ENCODE measurements at regions not wholly inside any gene's neighbourhood (a gene's known extent, or its start where the extent isn't known, plus 50 kb on each side); places are given as distances from the start of the nearest gene placed in this dataset.

DNA sequence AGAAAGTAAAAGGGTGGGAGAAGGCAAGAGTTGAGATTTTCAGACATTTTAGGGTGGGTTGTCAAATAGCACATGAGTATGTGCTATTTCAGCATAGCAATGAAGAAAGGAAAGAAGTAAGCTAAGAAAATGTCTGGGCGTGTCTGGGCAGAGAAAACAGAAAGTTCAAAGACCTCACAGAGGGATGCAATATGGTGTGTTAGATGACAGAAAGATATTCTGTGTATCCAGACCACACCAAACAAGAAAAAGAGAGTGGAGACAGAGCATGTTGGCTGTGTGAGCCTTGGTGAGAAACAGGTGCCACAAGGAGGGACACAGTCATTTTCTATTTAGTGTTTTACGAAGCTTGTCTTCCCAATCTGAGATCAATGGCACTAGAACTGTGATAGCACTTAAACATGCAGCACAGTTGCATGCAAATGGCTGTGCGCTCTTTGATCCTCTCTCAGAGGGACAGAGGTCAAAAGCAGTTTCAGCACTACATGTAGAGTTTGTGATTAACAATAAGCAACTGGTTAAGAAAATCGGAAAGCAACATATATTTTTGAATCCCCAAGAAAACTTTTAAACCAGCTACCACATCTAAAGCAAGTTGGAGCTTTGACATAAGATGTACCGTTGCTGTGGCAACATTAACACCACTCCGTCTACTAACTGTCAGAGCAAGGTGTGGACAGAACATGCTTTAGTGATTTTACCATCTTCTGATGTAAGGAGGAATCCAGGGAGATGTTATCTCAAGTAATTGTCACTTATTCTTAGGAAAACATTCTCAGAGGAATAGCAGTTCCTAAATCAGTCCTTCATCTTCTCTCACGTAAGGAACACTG is 515.5 kb upstream of the NOX3 start:
- DNase-seq (ENCODE audit: low read depth) = no peak
- H3K4me3 ChIP-seq (ENCODE audit: low read depth, low read length) = no peak overlapping the region
- TF ChIP-seq CTCF (IDR thresholded peaks at IDR 0.05; ENCODE audit: insufficient read depth, low read depth, low read length, missing control alignments) = no peak

DNA sequence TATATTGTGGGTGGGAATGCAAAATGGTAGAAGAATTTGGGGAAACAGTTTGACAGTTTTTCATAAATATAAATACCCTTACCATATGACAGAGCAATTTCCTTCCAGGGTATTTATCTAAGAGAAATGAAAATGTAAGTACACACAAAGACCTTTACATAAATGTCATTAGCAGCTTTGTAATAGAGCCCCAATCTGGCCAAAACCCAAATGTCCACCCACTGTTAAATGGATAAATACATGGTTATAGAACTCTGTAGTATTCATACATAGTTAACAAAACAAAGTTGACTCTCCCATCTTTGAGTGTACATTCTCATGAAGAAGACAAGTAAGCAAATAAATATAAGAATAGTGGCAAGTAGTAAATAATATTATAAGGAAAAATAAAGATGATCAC is 514.8 kb upstream of the NOX3 start:
- no peak for DNase-seq (ENCODE audit: low read depth)
- no peak overlapping the region for H3K4me3 ChIP-seq (ENCODE audit: low read depth, low read length)
- no peak for TF ChIP-seq CTCF (IDR thresholded peaks at IDR 0.05; ENCODE audit: insufficient read depth, low read depth, low read length, missing control alignments)

- DNase-seq (ENCODE audit: low read depth) = no peak
- no peak overlapping the region for H3K4me3 ChIP-seq (ENCODE audit: low read depth, low read length)
- no peak for TF ChIP-seq CTCF (IDR thresholded peaks at IDR 0.05; ENCODE audit: insufficient read depth, low read depth, low read length, missing control alignments)
These were observed 513.3 kb upstream of the NOX3 start for GRCh38 chr6:155968921-155969320.

- no peak for DNase-seq (ENCODE audit: low read depth)
- TF ChIP-seq CTCF (IDR thresholded peaks at IDR 0.05; ENCODE audit: insufficient read depth, low read depth, low read length, missing control alignments) = no peak
- no peak overlapping the region for H3K4me3 ChIP-seq (ENCODE audit: low read depth, low read length)
These were observed 511.7 kb upstream of the NOX3 start for GRCh38 chr6:155967322-155967721.

DNA sequence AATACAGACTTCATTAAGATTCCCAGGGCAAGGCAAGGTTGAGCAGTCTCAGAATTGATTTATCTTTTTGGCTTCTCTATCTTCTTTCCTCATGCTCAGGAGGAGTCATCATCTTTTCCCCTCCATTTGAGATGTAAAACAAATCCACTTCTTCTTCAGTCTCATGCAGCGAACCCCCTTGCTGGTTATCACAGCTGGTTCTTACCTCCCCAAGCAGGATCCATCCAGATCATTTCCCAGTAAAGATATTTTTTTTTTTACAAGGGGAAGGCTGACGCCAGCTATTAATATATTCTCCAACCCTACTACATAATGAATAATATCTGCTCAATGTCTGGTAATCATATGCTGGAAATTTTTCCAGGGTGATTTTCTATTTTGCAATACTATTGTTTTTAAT is 508.9 kb upstream of the NOX3 start:
- no peak for TF ChIP-seq CTCF (IDR thresholded peaks at IDR 0.05; ENCODE audit: insufficient read depth, low read depth, low read length, missing control alignments)
- DNase-seq (ENCODE audit: low read depth) = no peak
- H3K4me3 ChIP-seq (ENCODE audit: low read depth, low read length) = no peak overlapping the region

DNA sequence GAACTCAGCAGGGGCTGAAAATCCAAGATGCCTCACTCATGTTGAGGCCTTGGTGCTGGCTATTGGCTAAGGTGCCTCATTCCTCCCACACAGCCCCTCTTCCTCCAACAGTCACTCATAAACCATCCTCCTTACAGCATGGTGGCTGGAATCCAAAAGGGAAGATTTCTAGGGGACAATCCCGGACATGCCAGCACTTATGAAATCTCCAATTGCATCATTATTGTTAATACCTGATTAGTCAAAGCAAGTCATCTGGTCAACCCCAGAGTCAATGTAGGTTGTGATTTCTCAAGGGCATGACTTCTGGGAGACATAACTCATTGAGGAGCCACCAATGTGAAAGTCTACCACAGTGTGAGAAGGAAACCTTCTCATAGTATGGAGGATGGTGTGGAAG is 506.6 kb upstream of the NOX3 start:
- DNase-seq (ENCODE audit: low read depth) = no peak
- no peak for TF ChIP-seq CTCF (IDR thresholded peaks at IDR 0.05; ENCODE audit: insufficient read depth, low read depth, low read length, missing control alignments)
- no peak overlapping the region for H3K4me3 ChIP-seq (ENCODE audit: low read depth, low read length)
